ENCODE measurements at regions not wholly inside any gene's neighbourhood (a gene's known extent, or its start where the extent isn't known, plus 50 kb on each side); places are given as distances from the start of the nearest gene placed in this dataset.

DNA sequence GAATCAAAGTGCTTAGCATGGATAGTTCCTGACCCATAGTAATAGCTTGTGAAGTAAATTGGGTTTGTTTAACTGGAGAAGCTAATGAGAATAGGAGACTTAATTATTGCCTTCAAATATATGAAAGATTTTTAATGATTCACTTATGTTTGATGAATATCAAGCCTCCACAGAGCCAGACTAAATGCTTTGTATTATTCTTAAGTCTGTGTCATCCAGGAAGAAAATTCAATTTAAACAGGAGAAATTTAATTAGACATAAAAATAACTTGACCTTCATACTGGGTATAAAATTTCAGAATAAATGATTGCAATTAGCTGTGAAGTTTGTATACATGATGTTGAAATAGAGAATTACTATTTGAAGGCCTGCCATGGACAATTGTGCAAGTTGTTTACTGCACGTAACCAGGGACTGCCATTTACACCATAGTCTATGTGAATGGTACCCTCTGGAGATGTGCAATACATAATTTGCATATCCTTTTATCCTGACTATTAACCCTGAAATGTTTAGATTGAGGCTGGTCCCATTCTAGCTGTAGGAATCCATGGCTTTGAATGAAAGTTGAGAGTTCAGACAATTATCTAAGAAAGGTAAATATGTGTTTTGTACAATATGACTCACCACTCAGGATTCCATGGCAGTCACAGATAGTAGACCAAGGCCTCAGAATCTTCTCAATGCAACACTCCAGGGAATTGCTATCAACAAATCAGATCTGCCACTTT, 133.5 kb upstream of the IL12B start (continued):
- TF ChIP-seq RELA (IDR thresholded peaks at IDR 0.05; ENCODE audit: borderline replicate concordance, partially characterized antibody) (no peak), SMARCA5 (IDR thresholded peaks at IDR 0.05) (no peak), EGR1 (IDR thresholded peaks at IDR 0.05; ENCODE audit: borderline replicate concordance in 1 of 2, low read depth in 2 of 2, low read length in 2 of 2) (no peak), CBX5 (IDR thresholded peaks at IDR 0.05; ENCODE audit: low read depth) (no peak), HDGF (IDR thresholded peaks at IDR 0.05) (no peak)
- TF ChIP-seq, protein P1, sequence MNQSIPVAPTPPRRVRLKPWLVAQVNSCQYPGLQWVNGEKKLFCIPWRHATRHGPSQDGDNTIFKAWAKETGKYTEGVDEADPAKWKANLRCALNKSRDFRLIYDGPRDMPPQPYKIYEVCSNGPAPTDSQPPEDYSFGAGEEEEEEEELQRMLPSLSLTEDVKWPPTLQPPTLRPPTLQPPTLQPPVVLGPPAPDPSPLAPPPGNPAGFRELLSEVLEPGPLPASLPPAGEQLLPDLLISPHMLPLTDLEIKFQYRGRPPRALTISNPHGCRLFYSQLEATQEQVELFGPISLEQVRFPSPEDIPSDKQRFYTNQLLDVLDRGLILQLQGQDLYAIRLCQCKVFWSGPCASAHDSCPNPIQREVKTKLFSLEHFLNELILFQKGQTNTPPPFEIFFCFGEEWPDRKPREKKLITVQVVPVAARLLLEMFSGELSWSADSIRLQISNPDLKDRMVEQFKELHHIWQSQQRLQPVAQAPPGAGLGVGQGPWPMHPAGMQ (IDR thresholded peaks at IDR 0.05; ENCODE audit: borderline replicate concordance): no peak

DNA sequence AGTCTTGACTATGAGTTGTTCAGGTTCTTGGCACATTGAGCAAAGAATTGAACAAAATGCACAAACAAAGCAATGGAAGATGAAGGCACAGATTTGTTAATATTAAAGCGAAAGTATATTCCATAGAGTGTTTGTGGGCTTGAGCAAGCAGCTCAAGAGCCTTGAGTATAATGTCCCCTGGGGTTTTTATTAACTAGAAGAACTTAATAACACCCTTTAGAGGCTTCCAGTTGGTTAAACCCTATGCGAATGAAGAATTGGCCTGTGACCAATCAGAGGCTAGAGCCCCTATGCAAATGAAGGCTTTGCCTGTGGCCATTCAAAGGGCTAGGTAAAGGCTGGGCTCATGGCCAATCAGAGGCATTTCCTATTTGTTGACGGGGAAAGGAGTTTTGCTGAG, 135.3 kb upstream of the IL12B start:
- ChIA-PET POLR2A (no interaction called here), SMC1A (ENCODE audit: uncharacterized antibody, unreplicated experiment) (interaction anchor here (1.0 to 1.4 kb wide), 5 partner anchors 9 to 15 kb away, joined by 3 to 6 read pairs (median 4); no protein-coding TSS in a partner anchor), RAD21 (ENCODE audit: unreplicated experiment) (interaction anchor here (1.0 kb wide), 1 partner anchor 55 kb away, joined by 3 read pairs; no protein-coding TSS in a partner anchor), CTCF (interaction anchor here (1.5 kb wide), 1 partner anchor 9 kb away, joined by 7 read pairs; no protein-coding TSS in a partner anchor)
- Histone ChIP-seq H4K20me1 (ENCODE audit: control insufficient read depth, insufficient read depth) (no peaks in the 10 kb centered on the region), H3K4me3 (no peak overlapping the region), H3K4me1 (ENCODE audit: control insufficient read depth, insufficient read depth, low read length) (peaks cover 2% of the 10 kb centered on the region; the same call in 1 of the 2 replicates), H2AFZ (ENCODE audit: control insufficient read depth, low read depth, low read length) (no peak overlapping the region), H3K9ac (ENCODE audit: control insufficient read depth, insufficient read depth, low read length) (no peak overlapping the region), H3K27me3 (replicated peaks in 1 of 2; ENCODE audit: control insufficient read depth in 2 of 2, insufficient read depth in 2 of 2, low read length in 1 of 2) (no peaks in the 10 kb centered on the region), H3K27ac (ENCODE audit: control insufficient read depth, insufficient read depth) (no peak overlapping the region), H3K36me3 (ENCODE audit: control insufficient read depth in 2 of 2, insufficient read depth in 2 of 2, low read length in 1 of 2) (no peaks in the 10 kb centered on the region), H3K79me2 (ENCODE audit: control insufficient read depth, insufficient read depth, low read length) (no peaks in the 10 kb centered on the region), H3K9me3 (replicated peaks; ENCODE audit: control insufficient read depth, insufficient read depth, low read length) (no peaks in the 10 kb centered on the region; the same call in 2 of the 3 replicates), H3K4me2 (ENCODE audit: control insufficient read depth, insufficient read depth) (no peak overlapping the region)
- in situ Hi-C loops (cut with MboI) (no loop called here), intact Hi-C loops (cut with micrococcal nuclease; ENCODE audit: unreplicated experiment) (no loop called here)
- DNase-seq (ENCODE audit: low read depth, low spot score) (no peak), ATAC-seq (no peak), FAIRE-seq (no peak)
- WGBS (ENCODE audit: insufficient coverage, insufficient replicate concordance, low lambda C conversion rate, missing lambda C conversion rate): 98% methylated on average over 3 of the region's 3 CpGs
- no TSS peak for BruUV-seq (replicated peaks)
- TF ChIP-seq HDAC6 (IDR thresholded peaks at IDR 0.05; ENCODE audit: unreplicated experiment) (no peak), NFIC (IDR thresholded peaks at IDR 0.05; ENCODE audit: low read depth, low read length) (no peak), KDM1A (IDR thresholded peaks at IDR 0.05; ENCODE audit: borderline replicate concordance) (no peak), MYC (IDR thresholded peaks at IDR 0.05; ENCODE audit: insufficient read depth, insufficient read length, insufficient replicate concordance, low read length, severe bottlenecking) (no peak), NR2C1 (IDR thresholded peaks at IDR 0.05) (no peak), TAF1 (IDR thresholded peaks at IDR 0.05; ENCODE audit: borderline replicate concordance, low read depth, low read length) (no peak), NBN (IDR thresholded peaks at IDR 0.05) (no peak), CBFB (IDR thresholded peaks at IDR 0.05; ENCODE audit: low read depth) (no peak)
- TF ChIP-seq, protein P2, sequence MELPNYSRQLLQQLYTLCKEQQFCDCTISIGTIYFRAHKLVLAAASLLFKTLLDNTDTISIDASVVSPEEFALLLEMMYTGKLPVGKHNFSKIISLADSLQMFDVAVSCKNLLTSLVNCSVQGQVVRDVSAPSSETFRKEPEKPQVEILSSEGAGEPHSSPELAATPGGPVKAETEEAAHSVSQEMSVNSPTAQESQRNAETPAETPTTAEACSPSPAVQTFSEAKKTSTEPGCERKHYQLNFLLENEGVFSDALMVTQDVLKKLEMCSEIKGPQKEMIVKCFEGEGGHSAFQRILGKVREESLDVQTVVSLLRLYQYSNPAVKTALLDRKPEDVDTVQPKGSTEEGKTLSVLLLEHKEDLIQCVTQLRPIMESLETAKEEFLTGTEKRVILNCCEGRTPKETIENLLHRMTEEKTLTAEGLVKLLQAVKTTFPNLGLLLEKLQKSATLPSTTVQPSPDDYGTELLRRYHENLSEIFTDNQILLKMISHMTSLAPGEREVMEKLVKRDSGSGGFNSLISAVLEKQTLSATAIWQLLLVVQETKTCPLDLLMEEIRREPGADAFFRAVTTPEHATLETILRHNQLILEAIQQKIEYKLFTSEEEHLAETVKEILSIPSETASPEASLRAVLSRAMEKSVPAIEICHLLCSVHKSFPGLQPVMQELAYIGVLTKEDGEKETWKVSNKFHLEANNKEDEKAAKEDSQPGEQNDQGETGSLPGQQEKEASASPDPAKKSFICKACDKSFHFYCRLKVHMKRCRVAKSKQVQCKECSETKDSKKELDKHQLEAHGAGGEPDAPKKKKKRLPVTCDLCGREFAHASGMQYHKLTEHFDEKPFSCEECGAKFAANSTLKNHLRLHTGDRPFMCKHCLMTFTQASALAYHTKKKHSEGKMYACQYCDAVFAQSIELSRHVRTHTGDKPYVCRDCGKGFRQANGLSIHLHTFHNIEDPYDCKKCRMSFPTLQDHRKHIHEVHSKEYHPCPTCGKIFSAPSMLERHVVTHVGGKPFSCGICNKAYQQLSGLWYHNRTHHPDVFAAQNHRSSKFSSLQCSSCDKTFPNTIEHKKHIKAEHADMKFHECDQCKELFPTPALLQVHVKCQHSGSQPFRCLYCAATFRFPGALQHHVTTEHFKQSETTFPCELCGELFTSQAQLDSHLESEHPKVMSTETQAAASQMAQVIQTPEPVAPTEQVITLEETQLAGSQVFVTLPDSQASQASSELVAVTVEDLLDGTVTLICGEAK (IDR thresholded peaks at IDR 0.05; ENCODE audit: borderline replicate concordance): no peak
- TF ChIP-seq, protein P3, sequence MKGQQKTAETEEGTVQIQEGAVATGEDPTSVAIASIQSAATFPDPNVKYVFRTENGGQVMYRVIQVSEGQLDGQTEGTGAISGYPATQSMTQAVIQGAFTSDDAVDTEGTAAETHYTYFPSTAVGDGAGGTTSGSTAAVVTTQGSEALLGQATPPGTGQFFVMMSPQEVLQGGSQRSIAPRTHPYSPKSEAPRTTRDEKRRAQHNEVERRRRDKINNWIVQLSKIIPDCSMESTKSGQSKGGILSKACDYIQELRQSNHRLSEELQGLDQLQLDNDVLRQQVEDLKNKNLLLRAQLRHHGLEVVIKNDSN (IDR thresholded peaks at IDR 0.05; ENCODE audit: borderline replicate concordance, extremely low read length, insufficient read depth, low read depth, low read length): no peak

All from GM12878 (cell line).